HCT116 (cell line): ENCODE measurements at regions not wholly inside any gene's neighbourhood (a gene's known extent, or its start where the extent isn't known, plus 50 kb on each side); places are given as distances from the start of the nearest gene placed in this dataset.

Experiments
- CBX3 ChIP-seq: IDR thresholded peaks from 2 replicates; pipeline ENCODE4 v1.6.1; 2012; ENCODE audit warnings: low read depth
- EGR1 ChIP-seq: IDR thresholded peaks from 2 replicates; pipeline ENCODE4 v1.6.1; 2012; ENCODE audit warnings: low read depth
- EZH2 ChIP-seq: fragments of 200-600 bp; sonication (generic); IDR thresholded peaks from 2 replicates; pipeline ENCODE4 v1.6.1; 2017; ENCODE audit warnings: antibody characterized with exemption, mixed run types
- POLR2A ChIP-seq: IDR thresholded peaks from 2 replicates; pipeline ENCODE4 v1.7.0; 2011; ENCODE audit warnings: borderline replicate concordance; ENCODE audit not compliant: insufficient read depth, insufficient read length; ENCODE audit errors: extremely low read depth
- POLR2AphosphoS5 ChIP-seq: IDR thresholded peaks from 2 replicates; pipeline ENCODE4 v1.6.1; 2011; ENCODE audit warnings: mild to moderate bottlenecking, low read depth, low read length, moderate library complexity
- RAD21 ChIP-seq: IDR thresholded peaks from 2 replicates; pipeline ENCODE4 v1.6.1; 2012; ENCODE audit warnings: low read depth, mild to moderate bottlenecking
- SP1 ChIP-seq: IDR thresholded peaks from 2 replicates; pipeline ENCODE4 v1.6.1; 2012; ENCODE audit warnings: low read depth
- YY1 ChIP-seq: IDR thresholded peaks from 2 replicates; pipeline ENCODE4 v1.6.1; 2011; ENCODE audit warnings: low read length, low read depth, moderate library complexity, mild to moderate bottlenecking; ENCODE audit not compliant: insufficient replicate concordance; ENCODE audit errors: extremely low read depth
- ZBTB33 ChIP-seq: IDR thresholded peaks from 2 replicates; pipeline ENCODE4 v1.6.1; 2011; ENCODE audit warnings: mild to moderate bottlenecking, low read length, moderate library complexity; ENCODE audit not compliant: insufficient replicate concordance; ENCODE audit errors: extremely low read depth
- TF ChIP-seq, protein P1 (sequence below): IDR thresholded peaks from 2 replicates; pipeline ENCODE4 v1.6.1; 2012; ENCODE audit warnings: low read depth
- TF ChIP-seq, protein P2 (sequence below), 3 experiments: fragments of 200-600 bp in 1 of 3; sonication (generic) in 1 of 3; IDR thresholded peaks in 2 of 3; conservative IDR thresholded peaks in 1 of 3; 2 replicates each; pipeline ENCODE4 v1.5.1; 2012 to 2017; ENCODE audit warnings: low read depth in 2 of 3, low read length in 2 of 3, antibody characterized with exemption in 1 of 3, borderline replicate concordance in 1 of 3, control low read depth in 1 of 3, mild to moderate bottlenecking in 1 of 3, mixed read lengths in 1 of 3, mixed run types in 1 of 3, moderate library complexity in 1 of 3; ENCODE audit not compliant: insufficient read depth in 1 of 3

- TF ChIP-seq, protein P1, sequence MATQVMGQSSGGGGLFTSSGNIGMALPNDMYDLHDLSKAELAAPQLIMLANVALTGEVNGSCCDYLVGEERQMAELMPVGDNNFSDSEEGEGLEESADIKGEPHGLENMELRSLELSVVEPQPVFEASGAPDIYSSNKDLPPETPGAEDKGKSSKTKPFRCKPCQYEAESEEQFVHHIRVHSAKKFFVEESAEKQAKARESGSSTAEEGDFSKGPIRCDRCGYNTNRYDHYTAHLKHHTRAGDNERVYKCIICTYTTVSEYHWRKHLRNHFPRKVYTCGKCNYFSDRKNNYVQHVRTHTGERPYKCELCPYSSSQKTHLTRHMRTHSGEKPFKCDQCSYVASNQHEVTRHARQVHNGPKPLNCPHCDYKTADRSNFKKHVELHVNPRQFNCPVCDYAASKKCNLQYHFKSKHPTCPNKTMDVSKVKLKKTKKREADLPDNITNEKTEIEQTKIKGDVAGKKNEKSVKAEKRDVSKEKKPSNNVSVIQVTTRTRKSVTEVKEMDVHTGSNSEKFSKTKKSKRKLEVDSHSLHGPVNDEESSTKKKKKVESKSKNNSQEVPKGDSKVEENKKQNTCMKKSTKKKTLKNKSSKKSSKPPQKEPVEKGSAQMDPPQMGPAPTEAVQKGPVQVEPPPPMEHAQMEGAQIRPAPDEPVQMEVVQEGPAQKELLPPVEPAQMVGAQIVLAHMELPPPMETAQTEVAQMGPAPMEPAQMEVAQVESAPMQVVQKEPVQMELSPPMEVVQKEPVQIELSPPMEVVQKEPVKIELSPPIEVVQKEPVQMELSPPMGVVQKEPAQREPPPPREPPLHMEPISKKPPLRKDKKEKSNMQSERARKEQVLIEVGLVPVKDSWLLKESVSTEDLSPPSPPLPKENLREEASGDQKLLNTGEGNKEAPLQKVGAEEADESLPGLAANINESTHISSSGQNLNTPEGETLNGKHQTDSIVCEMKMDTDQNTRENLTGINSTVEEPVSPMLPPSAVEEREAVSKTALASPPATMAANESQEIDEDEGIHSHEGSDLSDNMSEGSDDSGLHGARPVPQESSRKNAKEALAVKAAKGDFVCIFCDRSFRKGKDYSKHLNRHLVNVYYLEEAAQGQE: no peak
- TF ChIP-seq SP1: peak; percentile 59
- no peak for TF ChIP-seq YY1
- TF ChIP-seq RAD21: no peak
- TF ChIP-seq, protein P2, sequence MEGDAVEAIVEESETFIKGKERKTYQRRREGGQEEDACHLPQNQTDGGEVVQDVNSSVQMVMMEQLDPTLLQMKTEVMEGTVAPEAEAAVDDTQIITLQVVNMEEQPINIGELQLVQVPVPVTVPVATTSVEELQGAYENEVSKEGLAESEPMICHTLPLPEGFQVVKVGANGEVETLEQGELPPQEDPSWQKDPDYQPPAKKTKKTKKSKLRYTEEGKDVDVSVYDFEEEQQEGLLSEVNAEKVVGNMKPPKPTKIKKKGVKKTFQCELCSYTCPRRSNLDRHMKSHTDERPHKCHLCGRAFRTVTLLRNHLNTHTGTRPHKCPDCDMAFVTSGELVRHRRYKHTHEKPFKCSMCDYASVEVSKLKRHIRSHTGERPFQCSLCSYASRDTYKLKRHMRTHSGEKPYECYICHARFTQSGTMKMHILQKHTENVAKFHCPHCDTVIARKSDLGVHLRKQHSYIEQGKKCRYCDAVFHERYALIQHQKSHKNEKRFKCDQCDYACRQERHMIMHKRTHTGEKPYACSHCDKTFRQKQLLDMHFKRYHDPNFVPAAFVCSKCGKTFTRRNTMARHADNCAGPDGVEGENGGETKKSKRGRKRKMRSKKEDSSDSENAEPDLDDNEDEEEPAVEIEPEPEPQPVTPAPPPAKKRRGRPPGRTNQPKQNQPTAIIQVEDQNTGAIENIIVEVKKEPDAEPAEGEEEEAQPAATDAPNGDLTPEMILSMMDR (IDR thresholded peaks at IDR 0.05 in 2 of 3, conservative IDR thresholded peaks at IDR 0.05 in 1 of 3; ENCODE audit: borderline replicate concordance in 1 of 3, insufficient read depth in 1 of 3, low read depth in 2 of 3, low read length in 2 of 3): no peak
- TF ChIP-seq CBX3: peak; percentile 57; the same call in 1 of the 2 replicates
- TF ChIP-seq EZH2: no peak
- no peak for TF ChIP-seq POLR2A
- TF ChIP-seq ZBTB33: no peak
- TF ChIP-seq POLR2AphosphoS5: no peak
- TF ChIP-seq EGR1: no peak
These were observed 207.0 kb upstream of the CDKN3 start for GRCh38 chr14:54189748-54190354.
